ENCODE measurements at regions not wholly inside any gene's neighbourhood (a gene's known extent, or its start where the extent isn't known, plus 50 kb on each side); places are given as distances from the start of the nearest gene placed in this dataset.

- no peak for TF ChIP-seq CHD7 (IDR thresholded peaks at IDR 0.05; ENCODE audit: insufficient replicate concordance, low read length)
- no peak for TF ChIP-seq SIX5 (IDR thresholded peaks at IDR 0.05; ENCODE audit: low read depth, low read length)
- TF ChIP-seq POLR2A (IDR thresholded peaks at IDR 0.05; ENCODE audit: control extremely low read depth in 1 of 2, low read depth in 2 of 2, low read length in 2 of 2): no peak
- TF ChIP-seq PHF8 (conservative IDR thresholded peaks at IDR 0.05; ENCODE audit: low read depth, low read length): no peak
- TF ChIP-seq CBX8 (IDR thresholded peaks at IDR 0.05; ENCODE audit: borderline replicate concordance, low read depth, low read length): no peak
- no peak for TF ChIP-seq TBP (IDR thresholded peaks at IDR 0.05; ENCODE audit: low read depth, low read length)
Measured at GRCh38 chr6:157728183-157728881, 94.7 kb upstream of the SNX9 start (continued).
